ENCODE measurements at regions not wholly inside any gene's neighbourhood (a gene's known extent, or its start where the extent isn't known, plus 50 kb on each side); places are given as distances from the start of the nearest gene placed in this dataset.
"Not testable (repeated sequence)": the region's sequence is repeated elsewhere in the genome, so short reads cannot be mapped to it uniquely, and the experiment has no call there.

DNA sequence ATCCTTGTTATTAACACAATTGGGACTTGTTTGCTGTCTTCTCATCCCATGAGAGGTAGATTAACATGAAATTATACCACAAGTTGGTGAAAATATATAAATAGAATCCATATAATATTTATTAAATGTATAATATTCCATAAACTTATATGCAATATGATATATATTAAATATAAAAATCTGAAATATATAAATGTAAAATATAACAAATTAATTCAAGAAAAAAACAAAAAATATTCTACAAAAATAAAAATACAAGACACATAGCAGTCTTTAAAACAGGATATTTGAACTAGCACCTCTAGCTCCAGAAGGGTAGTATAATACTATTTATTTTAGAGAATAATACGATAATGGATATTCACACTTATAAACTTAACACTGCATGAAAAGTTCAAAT is 603.3 kb upstream of the FLRT2 start:
- no peak for DNase-seq

DNA sequence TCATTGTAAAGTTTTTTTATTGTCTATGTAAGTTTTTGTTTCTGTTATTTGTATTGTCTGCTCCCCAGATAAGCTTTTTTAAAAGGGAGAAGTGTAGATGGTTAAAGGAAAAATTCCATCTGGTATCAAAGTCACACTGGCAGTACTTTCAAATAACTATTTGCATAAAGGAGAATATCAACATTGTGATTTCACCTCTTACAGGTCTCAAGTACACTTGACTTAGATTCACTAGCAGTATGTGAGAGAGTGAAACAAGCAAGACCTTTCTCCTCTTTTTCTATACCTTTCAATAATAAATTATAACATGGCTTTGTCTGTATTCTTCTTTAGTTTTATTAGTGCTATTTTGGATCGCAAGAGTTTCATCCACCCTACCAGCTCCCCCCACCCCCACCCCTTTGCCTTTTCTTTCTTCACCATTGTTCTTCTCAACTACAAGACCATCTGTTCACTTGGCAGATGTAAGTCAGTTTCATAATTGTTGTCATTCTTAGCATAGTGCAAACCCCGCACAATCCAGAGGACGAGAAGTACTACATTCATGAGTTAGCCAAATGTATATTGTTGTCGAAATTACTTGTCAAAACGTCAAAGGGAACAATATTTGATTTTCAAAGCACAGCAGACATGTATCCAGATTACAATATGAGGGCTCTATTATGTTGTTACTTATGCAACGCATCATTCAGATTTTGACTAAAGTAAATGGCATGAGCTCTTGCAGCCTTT is 602.7 kb upstream of the FLRT2 start:
- no peak for DNase-seq

DNA sequence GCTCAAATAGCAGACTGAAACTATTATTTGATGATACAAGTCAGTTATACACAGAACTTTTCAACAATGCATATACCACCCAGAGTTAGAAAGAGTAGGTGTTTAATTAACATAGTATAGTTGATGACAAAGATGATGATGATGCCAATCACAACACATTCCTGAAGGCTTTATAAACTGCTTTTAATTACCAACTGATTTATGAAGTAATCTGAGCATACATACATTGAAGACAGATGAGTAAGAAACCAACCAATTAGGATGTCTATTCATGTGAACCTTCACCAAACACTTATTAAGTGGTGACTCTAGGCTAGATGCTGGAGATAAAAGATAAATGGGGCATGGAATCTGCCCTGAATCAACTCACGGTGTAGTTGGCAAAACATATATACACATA is 600.9 kb upstream of the FLRT2 start:
- no peak for DNase-seq

DNA sequence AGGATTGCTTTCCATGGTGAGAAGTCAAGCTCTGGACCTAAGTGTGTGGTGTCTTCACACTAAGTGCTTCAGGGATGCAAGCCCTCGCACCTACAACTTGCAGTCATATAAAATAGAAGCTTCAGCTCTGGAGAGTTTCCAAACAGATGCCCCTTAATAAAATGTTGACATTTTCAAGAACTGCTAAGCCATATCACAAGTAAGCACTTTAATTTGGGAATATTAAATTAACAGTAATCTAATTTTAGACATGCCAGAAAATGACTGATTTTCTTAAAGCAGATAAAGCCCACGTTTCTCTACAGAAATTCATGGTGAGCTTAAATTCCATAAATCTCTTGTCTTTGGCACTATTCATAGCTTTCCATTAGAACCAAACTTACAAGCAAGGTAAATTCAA is 600.1 kb upstream of the FLRT2 start:
- no peak for DNase-seq

DNA sequence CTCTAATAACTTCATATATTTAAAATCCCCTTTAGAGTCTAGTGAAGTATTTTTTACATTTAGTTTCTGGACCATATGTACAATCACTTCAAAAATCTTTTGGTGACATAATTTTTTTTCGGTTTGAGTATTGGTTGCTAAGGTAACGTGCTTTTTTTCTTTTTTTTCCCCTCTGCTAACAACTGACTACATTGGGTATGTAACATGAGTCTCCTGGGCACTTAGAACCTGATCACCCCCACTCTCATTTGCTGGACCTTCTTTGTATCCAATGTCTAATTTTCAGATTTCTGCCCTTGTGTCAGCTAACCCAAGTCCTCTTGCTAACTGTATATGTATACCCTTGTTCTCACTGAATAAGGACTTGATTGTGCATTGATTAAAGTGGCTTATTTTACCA is 592.9 kb upstream of the FLRT2 start:
- DNase-seq, result no peak

DNA sequence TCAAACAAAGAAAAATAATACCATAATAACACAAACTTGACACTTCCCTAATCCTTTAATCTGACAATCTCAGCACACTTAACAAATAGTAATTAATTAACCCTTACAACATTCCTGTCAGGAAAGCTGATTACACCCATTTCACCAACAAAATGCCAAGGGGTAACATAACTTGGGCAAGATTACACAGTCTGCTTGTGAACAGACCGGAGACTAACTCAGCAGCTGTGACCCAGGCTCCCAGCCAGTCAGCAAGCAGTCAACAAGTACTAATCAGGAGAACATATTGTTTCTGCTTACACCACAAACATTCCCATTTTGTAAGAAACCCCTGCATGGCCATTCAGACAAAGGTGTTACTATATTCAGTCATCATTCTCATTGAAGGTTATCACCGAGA is 592.5 kb upstream of the FLRT2 start:
- no peak for DNase-seq

DNA sequence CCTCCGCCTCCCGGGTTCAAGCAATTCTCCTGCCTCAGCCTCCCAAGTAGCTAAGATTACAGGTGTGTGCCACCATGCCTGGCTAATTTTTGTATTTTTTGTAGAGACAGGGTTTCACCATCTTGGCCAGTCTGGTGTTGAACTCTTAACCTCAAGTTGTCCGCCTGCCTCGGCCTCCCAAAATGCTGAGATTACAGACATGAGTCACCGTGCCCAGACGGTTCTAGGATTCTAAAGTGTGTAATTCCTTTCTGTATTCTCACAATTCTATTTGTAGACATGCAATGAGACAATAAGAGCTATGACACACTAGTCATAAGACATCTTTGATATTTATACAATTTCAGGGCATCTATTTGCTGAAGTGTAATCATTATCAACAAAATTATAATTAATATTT is 585.0 kb upstream of the FLRT2 start:
- DNase-seq, result not testable (repeated sequence)

DNA sequence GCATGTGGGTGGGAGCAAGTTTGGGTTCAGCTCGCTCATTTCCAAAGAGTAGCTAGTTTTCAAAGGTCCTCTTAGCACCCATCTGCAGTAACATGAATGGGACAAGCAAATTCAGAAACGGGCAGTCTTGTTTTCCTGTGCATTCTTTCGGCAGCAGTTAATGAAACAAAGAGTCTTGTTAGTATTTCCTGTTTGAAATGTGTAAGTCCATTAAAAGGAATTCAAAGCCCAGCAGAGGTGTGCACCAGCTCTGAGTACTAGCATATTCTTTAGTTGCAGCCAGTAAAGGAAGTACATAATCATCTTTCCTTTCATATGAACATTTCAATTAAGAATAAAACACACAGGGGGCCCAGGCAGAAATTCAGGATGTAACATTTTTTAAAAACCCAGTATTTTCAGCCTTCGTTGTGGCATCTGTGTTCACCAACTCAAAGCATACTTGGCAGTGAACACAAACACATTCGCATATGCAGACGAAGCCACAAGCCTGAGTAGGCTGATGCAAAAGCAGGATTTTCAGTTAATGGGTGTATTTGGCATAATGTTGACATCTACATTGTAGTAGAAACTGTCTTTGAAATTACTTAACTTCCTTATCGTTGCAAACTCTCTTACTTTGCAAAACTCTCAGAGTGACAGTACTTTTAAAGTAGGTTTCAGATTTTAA is 570.0 kb upstream of the FLRT2 start:
- no peak for DNase-seq

DNA sequence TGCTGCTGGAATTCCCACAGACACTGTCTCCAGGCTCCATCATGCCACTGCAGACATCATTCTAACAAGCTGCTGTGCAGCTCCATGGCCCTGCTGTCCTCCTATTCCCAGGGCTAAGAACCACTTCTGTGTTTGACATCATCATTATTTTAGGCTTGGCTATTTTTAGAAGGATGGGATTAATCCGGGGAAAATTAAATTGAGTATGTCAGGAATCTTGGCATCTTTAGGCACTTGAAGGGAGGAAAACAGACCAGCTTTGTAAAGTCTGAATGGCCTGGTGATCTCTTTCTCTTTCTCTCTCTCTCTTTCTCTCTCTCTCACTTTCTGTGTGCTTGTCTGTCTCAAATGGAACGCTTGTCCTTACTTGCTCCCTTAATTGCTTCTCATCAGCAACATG is 568.3 kb upstream of the FLRT2 start:
- no peak for DNase-seq

DNA sequence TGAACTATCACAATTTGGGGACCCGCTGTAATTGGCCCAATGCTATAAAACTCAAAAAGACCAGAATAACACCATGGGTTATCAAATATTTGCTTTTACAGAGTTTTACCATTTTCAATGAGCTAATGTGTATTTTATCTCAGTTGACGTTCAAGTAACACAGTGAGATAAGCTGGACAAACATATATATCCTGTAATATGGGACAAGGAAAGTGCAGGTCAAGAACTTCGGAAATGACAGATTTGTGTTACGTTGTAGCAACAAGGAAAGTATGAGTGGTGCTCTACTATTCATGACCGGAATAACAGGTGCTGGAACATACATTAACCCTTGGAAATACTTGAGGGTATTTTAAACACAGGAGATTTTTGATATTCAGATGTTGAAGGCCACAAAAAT is 566.4 kb upstream of the FLRT2 start:
- DNase-seq, result no peak

DNA sequence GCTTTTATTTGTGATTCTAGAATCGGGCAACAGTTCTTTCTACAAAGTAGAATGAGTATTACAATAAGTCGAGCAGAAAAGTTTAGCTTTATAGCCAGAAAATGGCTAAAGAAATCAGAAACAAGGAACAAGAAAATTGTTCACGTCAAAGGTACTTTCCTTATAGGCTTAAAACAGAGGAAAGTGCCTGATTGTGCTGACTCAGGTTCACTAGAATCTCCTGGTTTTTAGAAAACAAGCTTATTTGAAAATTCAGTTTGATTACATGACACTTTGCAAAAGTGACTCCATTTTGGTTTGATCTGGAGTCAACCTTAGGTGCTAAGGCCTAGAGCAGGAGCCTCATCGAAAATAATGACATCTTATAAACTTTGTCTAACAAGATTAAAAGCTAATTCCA is 564.7 kb upstream of the FLRT2 start:
- DNase-seq, result no peak

DNA sequence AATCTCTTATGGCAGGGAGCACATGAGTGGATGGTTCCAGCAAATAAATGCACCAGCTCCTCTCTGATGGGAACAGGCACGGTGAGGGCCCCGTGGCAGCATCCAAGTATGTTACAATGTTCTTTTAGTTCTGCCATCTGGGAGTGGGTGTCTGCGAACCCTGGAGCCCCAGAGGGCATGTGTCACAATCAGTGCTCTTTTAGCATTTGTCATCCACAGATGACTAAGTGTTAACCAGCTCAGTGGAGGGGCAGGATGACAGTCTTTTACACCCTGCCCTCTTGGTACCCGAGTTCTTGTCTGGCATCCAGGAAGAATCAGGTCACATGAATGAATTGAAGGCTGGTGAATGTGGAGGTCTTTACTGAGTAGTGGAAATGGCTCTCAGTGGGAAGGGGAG is 560.4 kb upstream of the FLRT2 start:
- no peak for DNase-seq

DNA sequence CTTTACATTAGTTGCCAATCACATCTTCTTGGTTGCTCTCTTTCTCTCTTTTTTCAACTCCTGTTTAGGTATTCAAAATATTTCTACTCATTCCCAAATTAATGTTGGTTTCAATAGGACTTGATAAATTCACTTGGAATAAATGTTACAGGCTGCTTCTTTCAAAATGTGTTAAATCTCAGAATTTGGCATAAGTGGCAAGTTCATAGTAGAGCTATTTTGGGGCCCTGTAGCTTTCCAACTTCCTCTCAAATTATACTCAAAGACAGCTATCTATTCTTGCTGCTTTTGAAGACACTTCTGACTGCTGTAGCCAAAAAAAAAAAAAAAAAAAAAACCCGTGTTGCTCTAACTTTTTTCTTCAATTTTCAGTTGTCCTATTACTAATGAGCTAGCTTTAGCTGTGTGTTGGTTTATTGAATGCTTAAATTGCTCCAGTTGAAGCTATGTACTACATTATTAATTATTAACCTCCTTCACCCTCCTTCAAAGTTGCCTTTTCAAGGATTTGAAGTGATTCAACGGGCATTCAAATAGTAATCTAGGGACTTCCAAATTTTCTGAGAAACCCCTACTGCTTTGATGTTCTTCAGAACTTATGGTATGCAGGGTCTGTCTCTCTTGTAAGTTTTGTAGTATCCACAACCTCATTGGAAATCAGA is 554.6 kb upstream of the FLRT2 start:
- no peak for DNase-seq

DNA sequence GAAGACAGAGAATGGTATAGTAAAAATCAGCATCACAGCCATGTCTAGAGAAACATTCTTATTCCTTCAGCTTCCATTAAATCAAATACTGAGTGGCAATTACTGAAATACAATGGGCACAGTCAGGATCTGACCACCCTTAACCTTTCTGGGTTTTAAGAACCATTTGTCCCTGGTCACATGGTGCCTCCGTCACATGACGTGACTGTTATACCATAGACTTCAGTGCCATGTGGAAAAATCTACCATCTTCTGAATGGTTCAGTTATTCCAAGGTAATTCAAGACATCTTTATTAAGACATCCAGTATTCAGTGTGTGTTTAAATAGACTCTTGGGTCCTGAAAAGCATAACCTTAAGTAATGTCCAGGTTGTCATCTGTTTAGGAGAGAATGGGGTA is 553.1 kb upstream of the FLRT2 start:
- DNase-seq, result no peak

DNA sequence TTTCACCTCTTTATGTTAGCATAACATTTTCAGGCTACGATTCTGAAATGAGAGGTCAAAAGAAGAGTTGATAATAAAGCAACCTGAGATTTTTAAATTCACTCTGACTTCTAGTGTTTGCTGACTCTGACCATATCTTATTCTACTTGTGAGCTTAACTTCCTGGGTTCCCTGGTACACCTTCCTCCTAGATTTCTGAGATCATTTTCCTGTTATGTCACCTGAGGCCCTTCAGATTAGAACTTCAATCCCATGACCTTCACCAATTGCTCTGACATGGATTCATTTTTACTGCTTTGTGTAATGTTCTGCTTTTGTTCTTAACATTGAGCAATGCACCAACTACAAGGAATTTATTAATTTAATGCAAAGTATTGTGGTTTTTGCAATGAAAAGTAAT is 542.9 kb upstream of the FLRT2 start:
- no peak for DNase-seq

DNA sequence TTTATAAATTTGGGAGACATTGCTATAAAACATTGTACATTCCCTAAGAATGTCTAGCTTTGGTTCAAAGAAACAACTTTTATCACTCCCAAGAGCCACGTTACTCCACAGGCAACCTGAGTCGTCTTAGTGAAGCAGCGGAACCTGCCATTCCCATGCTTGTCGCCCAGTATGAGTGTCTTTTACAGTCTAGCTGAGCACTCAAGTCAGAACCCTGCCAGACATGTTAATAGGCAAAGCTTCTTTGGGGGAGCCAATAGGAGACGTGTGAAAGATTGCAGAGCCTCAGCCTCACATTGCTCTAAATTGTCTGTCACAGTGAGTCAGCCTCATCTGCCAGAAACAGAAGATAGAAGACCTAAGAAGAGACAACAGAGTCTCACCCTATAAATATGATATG is 541.6 kb upstream of the FLRT2 start:
- no peak for DNase-seq

DNA sequence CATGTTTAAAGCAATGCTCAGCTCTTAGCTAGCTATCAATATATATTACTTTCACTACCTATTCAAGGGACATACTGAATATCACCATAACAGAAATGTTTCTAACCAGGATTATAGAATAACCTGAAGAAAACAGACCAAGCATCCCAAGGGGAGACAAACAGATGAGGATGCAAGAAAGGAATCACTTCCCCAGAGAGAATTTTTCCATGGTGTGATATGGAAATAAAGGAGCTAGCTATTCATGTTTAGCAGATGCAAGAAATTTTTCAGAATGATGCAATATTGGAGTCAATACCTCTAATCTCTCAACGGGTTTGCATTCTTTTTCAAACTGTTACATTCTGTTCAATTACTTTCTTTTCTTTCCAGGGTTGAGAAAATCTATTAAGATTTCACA is 538.9 kb upstream of the FLRT2 start:
- DNase-seq, result no peak

DNA sequence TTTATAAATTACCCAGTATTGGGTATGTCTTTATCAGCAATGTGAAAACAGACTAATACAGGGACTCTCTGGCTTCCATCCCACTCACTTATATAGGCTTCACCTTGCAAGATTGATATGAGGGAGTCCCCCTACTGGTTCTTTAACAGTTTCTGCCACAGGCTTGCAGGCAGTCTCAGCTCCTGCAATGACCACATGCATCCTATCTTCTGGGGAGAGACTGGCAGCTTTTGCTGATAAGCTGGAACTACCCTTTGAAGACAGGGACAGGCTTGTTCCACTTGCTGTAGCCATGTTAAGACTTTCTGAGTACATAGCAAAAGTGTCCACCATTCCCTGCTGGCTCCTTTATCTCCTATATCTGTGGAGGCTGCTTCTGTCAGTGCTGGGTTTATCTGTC is 531.7 kb upstream of the FLRT2 start:
- DNase-seq, result no peak

DNA sequence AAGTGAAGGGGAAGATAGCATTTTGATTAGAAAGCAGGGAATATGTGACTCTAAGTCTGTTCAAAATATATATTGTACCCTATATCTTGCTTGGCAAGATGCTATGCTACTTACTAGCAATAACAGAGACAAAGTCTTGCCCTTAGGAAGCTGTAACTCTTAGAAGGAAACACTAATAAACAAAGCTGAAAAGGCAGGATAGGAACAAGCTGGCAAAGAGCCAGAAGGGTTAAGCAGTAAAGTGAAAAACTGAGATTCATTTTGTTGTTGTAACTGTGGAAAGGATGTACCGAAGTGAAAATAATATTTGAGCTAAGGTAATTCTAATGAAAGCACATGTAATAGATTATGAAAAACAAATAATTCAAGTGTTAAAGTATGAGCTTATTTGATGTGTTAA is 527.1 kb upstream of the FLRT2 start:
- DNase-seq, result no peak

DNA sequence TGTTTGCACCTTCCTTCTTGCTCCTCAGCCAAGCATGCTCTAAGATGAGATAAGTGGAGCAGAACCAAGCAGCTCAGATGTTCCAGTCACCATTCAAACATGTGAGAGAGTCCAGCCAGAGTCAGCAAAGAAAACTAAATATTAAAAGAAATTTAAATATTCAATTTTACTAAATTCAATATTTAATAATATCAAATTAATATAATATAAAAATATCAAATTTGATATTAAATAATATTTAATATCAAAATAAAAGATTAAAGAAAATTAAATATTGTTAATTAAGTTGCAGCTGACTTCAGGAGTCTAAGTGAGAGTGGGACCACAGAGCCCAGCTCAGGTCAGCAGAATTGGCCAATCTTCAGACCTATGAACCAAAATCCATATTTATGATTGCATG is 526.1 kb upstream of the FLRT2 start:
- no peak for DNase-seq

DNA sequence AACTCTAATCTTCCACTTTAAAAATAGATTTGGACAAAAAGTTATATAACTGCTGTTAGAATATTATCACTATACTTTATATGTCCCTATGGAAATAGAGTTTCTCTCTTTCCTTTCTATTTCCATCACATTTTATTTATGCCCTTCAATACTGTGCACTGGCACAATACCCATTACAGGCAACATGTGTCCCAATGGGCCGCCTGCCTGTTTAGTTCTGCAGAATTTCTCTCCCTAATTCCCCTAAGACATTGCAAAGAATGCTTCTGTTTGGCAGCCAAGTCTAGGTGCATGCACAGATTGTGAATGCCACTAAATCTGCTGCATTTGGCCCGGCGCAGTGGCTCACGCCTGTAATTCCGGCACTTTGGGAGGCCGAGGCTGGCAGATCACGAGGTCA is 520.4 kb upstream of the FLRT2 start:
- DNase-seq, result no peak

DNA sequence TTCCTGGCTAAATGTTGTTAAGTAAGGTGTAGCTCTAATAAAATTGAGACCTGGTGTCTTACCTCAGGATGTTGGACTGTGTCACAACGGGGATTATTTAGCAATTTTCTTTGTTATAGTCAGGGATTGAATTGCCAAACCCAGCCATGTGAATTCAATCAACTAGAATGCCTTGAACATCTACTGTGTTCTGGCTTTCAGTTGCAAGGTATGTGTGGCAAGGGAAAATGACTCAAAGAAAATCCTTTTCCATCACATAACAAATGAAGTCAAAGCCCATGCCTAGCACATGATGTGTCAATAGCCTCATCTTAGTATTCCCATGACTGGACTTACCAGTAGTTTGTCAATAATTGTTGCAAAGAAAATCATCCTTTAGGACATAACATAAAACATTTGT is 519.8 kb upstream of the FLRT2 start:
- DNase-seq, result no peak

DNA sequence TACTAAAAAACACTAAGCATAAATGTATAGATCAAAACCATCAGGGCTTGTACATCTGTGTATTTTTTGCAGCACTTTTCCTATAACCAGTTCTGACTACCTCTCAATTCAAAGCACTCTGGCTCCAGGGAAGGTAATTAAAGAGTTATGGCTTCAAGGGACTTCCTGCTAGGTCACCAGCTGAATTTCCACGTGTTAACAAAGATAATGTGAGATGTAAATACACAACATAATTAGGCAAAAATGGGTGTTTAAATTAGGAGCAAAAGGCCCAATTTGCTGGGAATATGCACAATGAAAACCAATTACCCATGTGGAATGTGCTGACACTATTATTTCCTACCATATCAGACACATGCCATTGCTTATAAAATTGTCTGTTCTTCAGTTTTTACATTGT is 513.4 kb upstream of the FLRT2 start:
- DNase-seq, result no peak

DNA sequence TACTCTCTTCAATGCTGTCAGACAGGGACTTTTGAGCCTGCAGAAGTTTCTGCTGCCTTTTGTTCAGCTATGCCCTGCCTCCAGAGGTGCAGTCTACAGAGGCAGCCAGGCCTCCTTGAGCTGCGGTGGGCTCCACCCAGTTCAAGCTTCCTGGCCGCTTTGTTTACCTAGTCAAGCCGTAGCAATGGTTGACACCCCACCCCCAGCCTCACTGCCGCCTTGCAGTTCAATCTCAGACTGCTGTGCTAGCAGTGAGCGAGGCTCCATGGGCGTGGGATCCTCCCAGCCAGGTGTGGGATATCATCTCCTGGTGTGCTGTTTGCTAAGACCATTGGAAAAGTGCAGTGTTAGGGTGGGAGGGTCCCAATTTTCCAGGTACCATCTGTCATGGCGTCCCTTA is 506.1 kb upstream of the FLRT2 start:
- DNase-seq, result not testable (repeated sequence)

DNA sequence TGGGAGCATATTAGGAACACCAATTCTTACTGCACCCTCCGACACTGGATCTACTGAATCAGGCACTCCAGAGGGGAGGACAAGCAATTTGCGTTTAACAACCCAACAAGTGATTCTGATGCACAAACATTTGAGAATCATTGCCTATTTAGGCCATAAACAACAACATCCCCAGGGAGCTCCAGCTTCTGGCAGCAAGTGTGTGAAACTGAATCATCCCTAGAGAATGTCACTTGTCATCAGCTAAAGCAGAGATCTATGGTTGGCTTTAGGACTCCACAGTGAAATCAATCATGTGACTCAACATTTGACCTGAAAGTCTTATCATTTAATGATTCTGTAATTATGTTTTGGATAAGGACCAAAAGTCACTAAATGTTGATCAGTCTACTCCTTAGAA is 505.0 kb upstream of the FLRT2 start:
- no peak for DNase-seq
